ENCODE measurements at regions not wholly inside any gene's neighbourhood (a gene's known extent, or its start where the extent isn't known, plus 50 kb on each side); places are given as distances from the start of the nearest gene placed in this dataset.

DNA sequence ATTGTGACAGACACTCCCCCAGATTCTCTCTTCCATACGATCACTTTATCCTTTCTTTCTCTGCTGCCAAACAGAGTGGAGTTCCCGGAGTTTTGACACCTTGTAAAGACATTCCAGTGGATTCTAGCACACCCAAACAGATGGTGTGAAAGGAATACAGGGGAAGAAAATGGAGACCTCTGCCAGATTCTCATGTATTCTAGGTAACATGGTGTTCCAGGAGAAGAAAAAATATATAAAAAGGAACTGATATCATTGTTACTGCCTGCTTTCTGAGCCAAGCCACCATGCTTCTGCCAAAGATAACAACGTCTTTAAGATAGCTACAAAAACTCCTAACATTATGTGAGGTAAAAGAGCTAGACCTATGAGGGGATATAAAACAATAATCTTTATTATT, 136.5 kb downstream of the TXNL1 start:
- TF ChIP-seq, protein P1, sequence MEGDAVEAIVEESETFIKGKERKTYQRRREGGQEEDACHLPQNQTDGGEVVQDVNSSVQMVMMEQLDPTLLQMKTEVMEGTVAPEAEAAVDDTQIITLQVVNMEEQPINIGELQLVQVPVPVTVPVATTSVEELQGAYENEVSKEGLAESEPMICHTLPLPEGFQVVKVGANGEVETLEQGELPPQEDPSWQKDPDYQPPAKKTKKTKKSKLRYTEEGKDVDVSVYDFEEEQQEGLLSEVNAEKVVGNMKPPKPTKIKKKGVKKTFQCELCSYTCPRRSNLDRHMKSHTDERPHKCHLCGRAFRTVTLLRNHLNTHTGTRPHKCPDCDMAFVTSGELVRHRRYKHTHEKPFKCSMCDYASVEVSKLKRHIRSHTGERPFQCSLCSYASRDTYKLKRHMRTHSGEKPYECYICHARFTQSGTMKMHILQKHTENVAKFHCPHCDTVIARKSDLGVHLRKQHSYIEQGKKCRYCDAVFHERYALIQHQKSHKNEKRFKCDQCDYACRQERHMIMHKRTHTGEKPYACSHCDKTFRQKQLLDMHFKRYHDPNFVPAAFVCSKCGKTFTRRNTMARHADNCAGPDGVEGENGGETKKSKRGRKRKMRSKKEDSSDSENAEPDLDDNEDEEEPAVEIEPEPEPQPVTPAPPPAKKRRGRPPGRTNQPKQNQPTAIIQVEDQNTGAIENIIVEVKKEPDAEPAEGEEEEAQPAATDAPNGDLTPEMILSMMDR (IDR thresholded peaks at IDR 0.05; ENCODE audit: insufficient read depth, low read length, poor library complexity, severe bottlenecking) = no peak
- TF ChIP-seq EZH2phosphoT487 (conservative IDR thresholded peaks at IDR 0.05; ENCODE audit: low read length) = no peak

Measured in SU-DHL-6 (cell line).